Lower lobe of right lung (tissue), 2 donors: ENCODE measurements at regions not wholly inside any gene's neighbourhood (a gene's known extent, or its start where the extent isn't known, plus 50 kb on each side); places are given as distances from the start of the nearest gene placed in this dataset.
A peak's percentile ranks its signal among the peaks of the same experiment; 100 is the strongest.

Experiments used
- ATAC-seq, 2 donors: fragments of 200-7000 bp; cut with Tn5 transposase; one replicate each; pipeline ENCODE4 v1.9.1; 2020 to 2022; ENCODE audit warnings: mild to moderate bottlenecking in 2 of 2, moderate library complexity in 2 of 2
- DNase-seq: peaks from one replicate; pipeline ENCODE4 v3.0.0-alpha.2; 2020
- H3K27ac ChIP-seq: fragments of 200-600 bp; one replicate; pipeline ENCODE4 v1.8.0; 2022
- H3K27me3 ChIP-seq: fragments of 200-600 bp; one replicate; pipeline ENCODE4 v1.8.0; 2022; ENCODE audit warnings: low read depth
- H3K36me3 ChIP-seq: fragments of 200-600 bp; one replicate; pipeline ENCODE4 v1.8.0; 2022; ENCODE audit warnings: mild to moderate bottlenecking
- H3K4me1 ChIP-seq: fragments of 200-600 bp; one replicate; pipeline ENCODE4 v1.8.0; 2022
- H3K4me3 ChIP-seq: fragments of 200-600 bp; one replicate; pipeline ENCODE4 v1.8.0; 2022; ENCODE audit warnings: mild to moderate bottlenecking
- H3K9me3 ChIP-seq: fragments of 200-600 bp; one replicate; pipeline ENCODE4 v1.8.0; 2022
- intact Hi-C: fragments of 100-400 bp; cut with DNase I; formaldehyde crosslinking; loops from one replicate; pipeline ENCODE4 v1.11.0; 2022
- TF ChIP-seq, protein P1 (sequence below): fragments of 200-600 bp; IDR thresholded peaks from one replicate; pipeline ENCODE4 v1.8.0; 2022; ENCODE audit warnings: antibody characterized with exemption, mild to moderate bottlenecking
- donor health status: DM: no; HTN: yes; CAD: no; lungs with severe emphysema.

DNA sequence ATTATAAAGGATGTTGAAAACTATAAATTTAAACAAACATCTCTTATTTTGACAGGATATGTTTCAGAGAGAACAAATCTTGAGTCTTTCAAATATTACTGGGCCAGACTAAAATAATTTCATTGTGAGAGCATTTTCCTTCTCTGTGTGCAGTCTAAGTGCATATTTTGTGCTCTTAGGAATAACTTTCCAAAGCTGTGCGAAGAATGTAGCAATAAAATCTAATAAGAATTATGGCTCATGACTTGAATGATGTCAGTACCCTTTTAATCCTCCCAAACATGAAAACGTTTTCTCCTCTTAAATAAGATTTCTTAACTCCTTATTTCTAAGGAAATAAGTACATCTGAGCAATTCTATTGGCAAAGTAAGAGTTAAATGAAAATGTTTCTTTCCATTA, 76.2 kb upstream of the EFEMP1 start:
- Histone ChIP-seq H3K9me3 (no peaks in the 10 kb centered on the region), H3K27ac (no peak overlapping the region), H3K36me3 (no peaks in the 10 kb centered on the region), H3K4me3 (no peak overlapping the region), H3K27me3 (no peaks in the 10 kb centered on the region), H3K4me1 (no peaks in the 10 kb centered on the region)
- DNase-seq (no peak), ATAC-seq (no peak)
- intact Hi-C loops: no loop called here
- TF ChIP-seq, protein P1, sequence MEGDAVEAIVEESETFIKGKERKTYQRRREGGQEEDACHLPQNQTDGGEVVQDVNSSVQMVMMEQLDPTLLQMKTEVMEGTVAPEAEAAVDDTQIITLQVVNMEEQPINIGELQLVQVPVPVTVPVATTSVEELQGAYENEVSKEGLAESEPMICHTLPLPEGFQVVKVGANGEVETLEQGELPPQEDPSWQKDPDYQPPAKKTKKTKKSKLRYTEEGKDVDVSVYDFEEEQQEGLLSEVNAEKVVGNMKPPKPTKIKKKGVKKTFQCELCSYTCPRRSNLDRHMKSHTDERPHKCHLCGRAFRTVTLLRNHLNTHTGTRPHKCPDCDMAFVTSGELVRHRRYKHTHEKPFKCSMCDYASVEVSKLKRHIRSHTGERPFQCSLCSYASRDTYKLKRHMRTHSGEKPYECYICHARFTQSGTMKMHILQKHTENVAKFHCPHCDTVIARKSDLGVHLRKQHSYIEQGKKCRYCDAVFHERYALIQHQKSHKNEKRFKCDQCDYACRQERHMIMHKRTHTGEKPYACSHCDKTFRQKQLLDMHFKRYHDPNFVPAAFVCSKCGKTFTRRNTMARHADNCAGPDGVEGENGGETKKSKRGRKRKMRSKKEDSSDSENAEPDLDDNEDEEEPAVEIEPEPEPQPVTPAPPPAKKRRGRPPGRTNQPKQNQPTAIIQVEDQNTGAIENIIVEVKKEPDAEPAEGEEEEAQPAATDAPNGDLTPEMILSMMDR: no peak

DNA sequence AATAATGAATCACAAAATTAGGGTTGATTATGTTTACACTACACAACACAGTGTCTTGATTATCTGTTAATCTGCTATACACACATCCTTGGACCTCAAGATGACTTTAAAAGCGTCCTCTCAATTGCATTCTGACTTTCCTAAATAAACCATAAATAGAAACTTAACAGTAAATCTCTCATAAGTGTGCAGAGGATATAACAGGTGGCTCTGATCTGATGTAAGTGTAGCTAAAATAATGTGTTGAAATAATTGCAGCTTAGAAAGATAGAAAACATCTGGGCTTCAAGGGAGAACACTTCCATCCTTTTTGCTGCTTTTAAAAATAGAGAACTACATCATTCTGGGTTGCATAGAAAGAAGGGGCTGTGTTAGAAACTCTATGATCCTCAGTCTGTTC, 78.4 kb upstream of the EFEMP1 start:
- Histone ChIP-seq H3K4me1 (no peaks in the 10 kb centered on the region), H3K36me3 (no peaks in the 10 kb centered on the region), H3K27ac (no peak overlapping the region), H3K27me3 (no peaks in the 10 kb centered on the region), H3K9me3 (no peaks in the 10 kb centered on the region), H3K4me3 (no peak overlapping the region)
- TF ChIP-seq, protein P1: no peak
- no peak for DNase-seq
- intact Hi-C loops: no loop called here
- no peak for ATAC-seq

DNA sequence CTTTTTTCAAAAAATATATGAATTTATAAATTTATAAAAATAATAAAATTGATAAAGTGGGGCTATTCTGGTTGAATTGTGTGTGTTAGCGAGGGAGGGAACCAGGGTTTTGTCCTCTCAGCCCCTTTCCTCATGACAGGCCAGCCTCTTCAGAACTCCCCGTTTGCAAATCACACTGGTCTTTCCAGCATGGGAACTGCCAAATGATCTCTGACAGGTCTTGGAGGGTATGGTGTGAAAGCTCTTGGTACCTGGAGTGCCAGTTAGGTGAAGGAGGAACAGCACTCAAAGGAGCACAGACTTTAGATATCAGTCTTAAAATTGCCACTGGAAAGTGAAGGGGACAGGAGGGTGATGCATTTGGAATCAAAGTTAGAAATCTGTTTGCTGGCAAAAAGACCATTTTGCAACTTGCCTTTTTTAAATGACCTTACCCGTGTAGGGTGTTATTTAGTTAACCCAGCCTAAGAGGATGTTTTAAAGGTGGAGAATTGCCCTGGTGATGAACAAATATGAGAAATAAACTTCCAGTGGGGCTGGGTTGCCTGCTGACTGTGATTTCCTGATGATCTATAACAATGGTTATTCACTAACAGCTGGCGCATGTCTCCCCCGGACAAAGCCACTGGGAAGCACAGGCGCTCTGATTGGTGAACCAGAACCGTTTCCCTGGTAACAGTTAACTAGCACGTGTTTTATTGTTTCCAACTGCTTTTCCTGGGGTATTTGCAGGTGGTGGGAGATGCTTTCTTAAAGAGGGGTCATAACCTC, 85.3 kb upstream of the EFEMP1 start:
- intact Hi-C loops: no loop called here
- DNase-seq: no peak
- no peaks in the 10 kb centered on the region for H3K36me3 ChIP-seq
- TF ChIP-seq, protein P1: no peak
- peak; percentile 55 to 81 for ATAC-seq
- H3K9me3 ChIP-seq: no peaks in the 10 kb centered on the region
- peaks cover 14% of the 10 kb centered on the region for H3K4me1 ChIP-seq
- no peaks in the 10 kb centered on the region for H3K27me3 ChIP-seq
- H3K27ac ChIP-seq: peak overlapping the region; percentile 13
- no peak overlapping the region for H3K4me3 ChIP-seq

DNA sequence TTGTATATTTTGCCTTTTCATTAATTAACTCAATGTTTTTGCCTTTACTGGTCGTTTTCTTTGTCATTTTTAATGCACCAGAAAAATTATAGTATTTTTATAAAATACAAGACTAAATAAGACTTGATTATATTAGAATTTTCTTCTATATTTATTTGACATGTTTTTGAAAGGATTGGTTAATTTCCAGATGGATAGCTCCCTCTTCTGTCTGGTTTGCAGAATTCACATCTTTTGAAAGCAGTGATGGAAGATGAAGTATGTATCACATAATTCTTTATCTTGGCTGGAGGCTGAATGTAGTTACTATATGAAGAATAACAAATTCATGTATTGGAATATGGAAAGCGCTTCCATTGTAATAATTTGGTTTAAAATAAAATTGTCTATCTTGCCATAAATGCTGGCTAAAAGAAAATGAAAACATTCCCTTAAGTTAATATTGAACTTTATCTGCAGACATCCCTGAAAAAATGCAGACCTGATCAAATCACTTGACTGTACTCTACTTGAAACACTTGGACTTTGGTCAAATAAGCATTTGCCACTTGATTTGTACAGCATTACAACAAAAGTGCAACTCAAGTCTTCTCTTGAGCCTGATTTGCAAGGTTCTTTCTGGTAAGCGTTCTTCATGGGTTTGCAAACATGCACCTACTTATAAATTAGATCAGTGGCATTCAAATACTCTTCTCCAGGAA, 86.3 kb upstream of the EFEMP1 start:
- H3K4me1 ChIP-seq: peaks cover 14% of the 10 kb centered on the region

DNA sequence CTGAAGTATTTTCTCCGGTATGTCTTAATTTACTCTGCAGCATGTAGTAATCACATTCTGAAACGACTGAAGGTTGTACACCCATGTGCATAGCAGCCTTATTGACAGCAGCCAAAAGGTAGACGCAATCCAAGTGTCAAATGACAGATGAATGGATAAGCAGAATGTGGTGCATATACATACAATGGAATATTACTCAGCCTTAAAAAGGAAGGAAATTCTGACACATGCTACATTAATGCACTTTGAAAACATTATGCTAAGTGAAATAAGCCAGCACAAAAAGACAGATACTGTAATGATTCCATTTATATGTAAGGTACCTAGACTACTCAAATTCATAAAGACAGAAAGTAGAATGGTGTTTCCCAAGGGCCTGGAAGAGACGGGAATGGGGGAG, 88.0 kb upstream of the EFEMP1 start:
- Histone ChIP-seq H3K36me3 (no peaks in the 10 kb centered on the region), H3K4me3 (no peak overlapping the region), H3K9me3 (no peaks in the 10 kb centered on the region), H3K4me1 (peaks cover 14% of the 10 kb centered on the region), H3K27ac (no peak overlapping the region), H3K27me3 (no peaks in the 10 kb centered on the region)
- ATAC-seq: no peak
- no peak for DNase-seq
- TF ChIP-seq, protein P1: no peak
- intact Hi-C loops: no loop called here

More for the DNA sequence above, 86.3 kb upstream of the EFEMP1 start:
- no peak for DNase-seq
- intact Hi-C loops: no loop called here
- Histone ChIP-seq H3K27me3 (no peaks in the 10 kb centered on the region), H3K36me3 (no peaks in the 10 kb centered on the region), H3K4me3 (no peak overlapping the region), H3K27ac (peak overlapping the region; percentile 13), H3K9me3 (no peaks in the 10 kb centered on the region)
- TF ChIP-seq, protein P1: peak; percentile 40
- ATAC-seq: peak; percentile 41 to 85
